ENCODE measurements at regions not wholly inside any gene's neighbourhood (a gene's known extent, or its start where the extent isn't known, plus 50 kb on each side); places are given as distances from the start of the nearest gene placed in this dataset.

DNA sequence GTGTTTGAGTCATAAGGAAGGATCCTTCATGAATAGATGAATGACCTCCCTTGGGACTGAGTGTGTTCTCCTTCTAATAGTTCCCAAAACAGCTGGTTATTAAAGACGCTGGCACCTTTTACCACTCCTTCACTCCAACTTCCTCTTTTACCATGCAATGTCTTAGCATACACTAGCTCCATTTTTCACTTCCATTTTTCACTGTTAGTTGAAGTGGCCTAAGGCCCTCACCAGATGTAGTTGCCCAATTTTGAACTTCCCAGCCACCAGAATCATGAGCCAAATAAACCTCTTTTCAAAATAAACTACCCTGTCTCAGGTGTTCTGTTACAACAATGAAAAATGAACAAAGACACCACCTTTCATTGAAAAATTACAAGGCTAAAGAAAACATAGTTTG lies 64.7 kb downstream of the GPR65 start:
- TF ChIP-seq, protein P1, sequence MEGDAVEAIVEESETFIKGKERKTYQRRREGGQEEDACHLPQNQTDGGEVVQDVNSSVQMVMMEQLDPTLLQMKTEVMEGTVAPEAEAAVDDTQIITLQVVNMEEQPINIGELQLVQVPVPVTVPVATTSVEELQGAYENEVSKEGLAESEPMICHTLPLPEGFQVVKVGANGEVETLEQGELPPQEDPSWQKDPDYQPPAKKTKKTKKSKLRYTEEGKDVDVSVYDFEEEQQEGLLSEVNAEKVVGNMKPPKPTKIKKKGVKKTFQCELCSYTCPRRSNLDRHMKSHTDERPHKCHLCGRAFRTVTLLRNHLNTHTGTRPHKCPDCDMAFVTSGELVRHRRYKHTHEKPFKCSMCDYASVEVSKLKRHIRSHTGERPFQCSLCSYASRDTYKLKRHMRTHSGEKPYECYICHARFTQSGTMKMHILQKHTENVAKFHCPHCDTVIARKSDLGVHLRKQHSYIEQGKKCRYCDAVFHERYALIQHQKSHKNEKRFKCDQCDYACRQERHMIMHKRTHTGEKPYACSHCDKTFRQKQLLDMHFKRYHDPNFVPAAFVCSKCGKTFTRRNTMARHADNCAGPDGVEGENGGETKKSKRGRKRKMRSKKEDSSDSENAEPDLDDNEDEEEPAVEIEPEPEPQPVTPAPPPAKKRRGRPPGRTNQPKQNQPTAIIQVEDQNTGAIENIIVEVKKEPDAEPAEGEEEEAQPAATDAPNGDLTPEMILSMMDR (IDR thresholded peaks at IDR 0.05) = no peak
- TF ChIP-seq POLR2A (IDR thresholded peaks at IDR 0.05) = no peak

Data from Peyer's patch (tissue), 4 donors.